ENCODE measurements at regions not wholly inside any gene's neighbourhood (a gene's known extent, or its start where the extent isn't known, plus 50 kb on each side); places are given as distances from the start of the nearest gene placed in this dataset.

DNA sequence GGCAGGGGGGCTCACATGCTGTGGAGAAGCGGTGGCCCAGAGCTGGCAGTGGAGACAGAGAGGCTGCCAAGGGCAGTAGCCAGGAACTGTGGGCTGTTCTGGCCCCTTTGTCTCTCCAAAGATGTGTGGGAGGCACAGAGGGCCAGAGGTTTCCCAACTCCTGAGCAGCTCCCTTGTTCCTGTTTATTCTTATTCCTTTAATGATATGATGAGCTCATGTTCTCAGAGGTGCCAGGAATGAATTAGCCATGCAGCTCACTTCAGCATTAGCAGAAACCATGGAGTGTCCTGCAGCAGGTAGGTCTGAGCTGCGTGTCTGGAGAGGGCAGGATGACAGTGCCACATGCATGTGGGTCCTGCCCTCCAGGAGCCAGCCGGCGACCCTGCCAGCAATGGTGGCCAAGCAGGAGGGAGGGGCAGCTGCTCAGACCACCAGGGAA, 77.9 kb upstream of the FZD7 start:
- BruUV-seq (replicated peaks): no TSS peak
- no peak for DNase-seq (ENCODE audit: low read depth, low spot score)
- Histone ChIP-seq H3K36me3 (ENCODE audit: control insufficient read depth, insufficient read depth, low read length) (no peaks in the 10 kb centered on the region), H3K4me3 (ENCODE audit: low read depth in 2 of 2, low read length in 2 of 2) (no peak overlapping the region), H3K9me3 (ENCODE audit: control insufficient read depth, insufficient read depth, low read depth, low read length) (no peaks in the 10 kb centered on the region), H3K4me1 (ENCODE audit: control insufficient read depth, insufficient read depth, low read length) (no peaks in the 10 kb centered on the region), H3K27me3 (ENCODE audit: control insufficient read depth, insufficient read depth, low read length) (no peaks in the 10 kb centered on the region), H3K27ac (ENCODE audit: low read length) (no peak overlapping the region; the same call in 1 of the 2 replicates)
- in situ Hi-C loops (cut with HindIII; ENCODE audit: low pct_unique_long_range_greater_than_20kb, low sequenced_read_pairs): no loop called here
- ATAC-seq: peak; percentile 47
- TF ChIP-seq TCF7L2 (IDR thresholded peaks at IDR 0.05; ENCODE audit: low read depth, low read length) (no peak), SIN3A (IDR thresholded peaks at IDR 0.05; ENCODE audit: borderline replicate concordance, insufficient read depth, low read depth, low read length) (no peak)
- CTCF ChIA-PET: no interaction called here
- intact Hi-C loops (cut with micrococcal nuclease; ENCODE audit: unreplicated experiment): no loop called here
- POLR2A ChIA-PET: no interaction called here

DNA sequence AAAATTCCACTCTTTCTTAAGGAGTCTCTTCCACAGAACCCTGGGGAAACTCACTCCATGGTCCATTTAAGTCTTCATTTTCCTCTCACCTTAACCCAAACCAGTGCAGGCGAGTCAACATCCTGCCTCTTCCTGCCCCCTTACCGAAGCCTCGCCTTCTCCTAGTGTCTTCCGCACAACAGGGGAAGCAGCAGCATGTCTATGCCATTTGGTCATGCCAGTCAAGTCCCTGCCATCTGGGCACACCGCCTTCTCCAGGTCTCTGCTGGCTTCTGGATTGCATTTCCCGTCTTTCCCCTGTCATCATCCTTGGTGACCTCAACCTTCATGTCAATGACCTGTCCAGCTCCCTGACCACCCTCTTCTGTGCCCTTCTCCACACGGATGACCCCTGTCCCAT, 77.3 kb upstream of the FZD7 start:
- ATAC-seq (no peak), DNase-seq (ENCODE audit: low read depth, low spot score) (no peak)
- ChIA-PET POLR2A (no interaction called here), CTCF (no interaction called here)
- Histone ChIP-seq H3K27ac (ENCODE audit: low read length) (no peak overlapping the region), H3K27me3 (ENCODE audit: control insufficient read depth, insufficient read depth, low read length) (no peaks in the 10 kb centered on the region), H3K9me3 (ENCODE audit: control insufficient read depth, insufficient read depth, low read depth, low read length) (no peaks in the 10 kb centered on the region), H3K4me3 (ENCODE audit: low read depth in 2 of 2, low read length in 2 of 2) (no peak overlapping the region), H3K36me3 (ENCODE audit: control insufficient read depth, insufficient read depth, low read length) (no peaks in the 10 kb centered on the region), H3K4me1 (ENCODE audit: control insufficient read depth, insufficient read depth, low read length) (no peaks in the 10 kb centered on the region)
- TF ChIP-seq TCF7L2 (IDR thresholded peaks at IDR 0.05; ENCODE audit: low read depth, low read length): no peak
- no peak for TF ChIP-seq POLR2AphosphoS5 (IDR thresholded peaks at IDR 0.05; ENCODE audit: low read depth, low read length)
- no peak for TF ChIP-seq SIN3A (IDR thresholded peaks at IDR 0.05; ENCODE audit: borderline replicate concordance, insufficient read depth, low read depth, low read length)
- no peak for TF ChIP-seq REST (IDR thresholded peaks at IDR 0.05; ENCODE audit: insufficient read depth in 1 of 2, low read depth in 2 of 2, low read length in 1 of 2)
- TF ChIP-seq, protein P1, sequence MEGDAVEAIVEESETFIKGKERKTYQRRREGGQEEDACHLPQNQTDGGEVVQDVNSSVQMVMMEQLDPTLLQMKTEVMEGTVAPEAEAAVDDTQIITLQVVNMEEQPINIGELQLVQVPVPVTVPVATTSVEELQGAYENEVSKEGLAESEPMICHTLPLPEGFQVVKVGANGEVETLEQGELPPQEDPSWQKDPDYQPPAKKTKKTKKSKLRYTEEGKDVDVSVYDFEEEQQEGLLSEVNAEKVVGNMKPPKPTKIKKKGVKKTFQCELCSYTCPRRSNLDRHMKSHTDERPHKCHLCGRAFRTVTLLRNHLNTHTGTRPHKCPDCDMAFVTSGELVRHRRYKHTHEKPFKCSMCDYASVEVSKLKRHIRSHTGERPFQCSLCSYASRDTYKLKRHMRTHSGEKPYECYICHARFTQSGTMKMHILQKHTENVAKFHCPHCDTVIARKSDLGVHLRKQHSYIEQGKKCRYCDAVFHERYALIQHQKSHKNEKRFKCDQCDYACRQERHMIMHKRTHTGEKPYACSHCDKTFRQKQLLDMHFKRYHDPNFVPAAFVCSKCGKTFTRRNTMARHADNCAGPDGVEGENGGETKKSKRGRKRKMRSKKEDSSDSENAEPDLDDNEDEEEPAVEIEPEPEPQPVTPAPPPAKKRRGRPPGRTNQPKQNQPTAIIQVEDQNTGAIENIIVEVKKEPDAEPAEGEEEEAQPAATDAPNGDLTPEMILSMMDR (IDR thresholded peaks at IDR 0.05): no peak
- no TSS peak for BruUV-seq (replicated peaks)
- in situ Hi-C loops (cut with HindIII; ENCODE audit: low pct_unique_long_range_greater_than_20kb, low sequenced_read_pairs): no loop called here
- intact Hi-C loops (cut with micrococcal nuclease; ENCODE audit: unreplicated experiment): no loop called here

- no peak overlapping the region for H3K4me3 ChIP-seq (ENCODE audit: low read depth in 2 of 2, low read length in 2 of 2)
- no peaks in the 10 kb centered on the region for H3K36me3 ChIP-seq (ENCODE audit: control insufficient read depth, insufficient read depth, low read length)
- no peaks in the 10 kb centered on the region for H3K9me3 ChIP-seq (ENCODE audit: control insufficient read depth, insufficient read depth, low read depth, low read length)
- no TSS peak for BruUV-seq (replicated peaks)
- intact Hi-C loops (cut with micrococcal nuclease; ENCODE audit: unreplicated experiment): no loop called here
- no peak for ATAC-seq
- in situ Hi-C loops (cut with HindIII; ENCODE audit: low pct_unique_long_range_greater_than_20kb, low sequenced_read_pairs): no loop called here
- ChIA-PET POLR2A (no interaction called here), CTCF (no interaction called here)
- no peaks in the 10 kb centered on the region for H3K4me1 ChIP-seq (ENCODE audit: control insufficient read depth, insufficient read depth, low read length)
- TF ChIP-seq POLR2AphosphoS5 (IDR thresholded peaks at IDR 0.05; ENCODE audit: low read depth, low read length) (no peak), REST (IDR thresholded peaks at IDR 0.05; ENCODE audit: insufficient read depth in 1 of 2, low read depth in 2 of 2, low read length in 1 of 2) (no peak), TCF7L2 (IDR thresholded peaks at IDR 0.05; ENCODE audit: low read depth, low read length) (no peak), SIN3A (IDR thresholded peaks at IDR 0.05; ENCODE audit: borderline replicate concordance, insufficient read depth, low read depth, low read length) (no peak)
- TF ChIP-seq, protein P1 (IDR thresholded peaks at IDR 0.05): no peak
- no peak for DNase-seq (ENCODE audit: low read depth, low spot score)
- no peak overlapping the region for H3K27ac ChIP-seq (ENCODE audit: low read length)
- no peaks in the 10 kb centered on the region for H3K27me3 ChIP-seq (ENCODE audit: control insufficient read depth, insufficient read depth, low read length)
Measured at GRCh38 chr2:201957091-201957490, 76.6 kb upstream of the FZD7 start.
